ENCODE measurements at regions not wholly inside any gene's neighbourhood (a gene's known extent, or its start where the extent isn't known, plus 50 kb on each side); places are given as distances from the start of the nearest gene placed in this dataset.

- ATAC-seq (no peak), DNase-seq (no peak)
- intact Hi-C loops (cut with DNase I), result no loop called here
- no peak overlapping the region for H3K4me3 ChIP-seq
- TF ChIP-seq CTCF (IDR thresholded peaks at IDR 0.05), result no peak
- H3K9me3 ChIP-seq, result no peaks in the 10 kb centered on the region
- no peaks in the 10 kb centered on the region for H3K36me3 ChIP-seq
- H3K4me1 ChIP-seq, result no peaks in the 10 kb centered on the region
- H3K27me3 ChIP-seq, result no peaks in the 10 kb centered on the region
- H3K27ac ChIP-seq, result no peak overlapping the region
These were observed 316.1 kb downstream of the ADRA2A start for GRCh38 chr10:111392910-111393309.

GRCh38 chr10:111410740-111411139 is 333.9 kb downstream of the ADRA2A start:
- DNase-seq, result no peak
- ATAC-seq, result no peak
- H3K27ac ChIP-seq, result no peak overlapping the region
- no peak overlapping the region for H3K4me3 ChIP-seq
- no peaks in the 10 kb centered on the region for H3K36me3 ChIP-seq
- no peak for TF ChIP-seq CTCF (IDR thresholded peaks at IDR 0.05)
- H3K4me1 ChIP-seq, result no peaks in the 10 kb centered on the region
- no peaks in the 10 kb centered on the region for H3K27me3 ChIP-seq
- intact Hi-C loops (cut with DNase I), result no loop called here
- H3K9me3 ChIP-seq, result no peaks in the 10 kb centered on the region

GRCh38 chr10:111425459-111425858 is 348.6 kb downstream of the ADRA2A start:
- Histone ChIP-seq H3K4me3 (no peak overlapping the region), H3K36me3 (no peaks in the 10 kb centered on the region), H3K27ac (no peak overlapping the region), H3K9me3 (no peaks in the 10 kb centered on the region), H3K27me3 (no peaks in the 10 kb centered on the region), H3K4me1 (no peaks in the 10 kb centered on the region)
- DNase-seq (no peak), ATAC-seq (no peak)
- TF ChIP-seq CTCF (IDR thresholded peaks at IDR 0.05), result no peak
- intact Hi-C loops (cut with DNase I), result no loop called here

DNA sequence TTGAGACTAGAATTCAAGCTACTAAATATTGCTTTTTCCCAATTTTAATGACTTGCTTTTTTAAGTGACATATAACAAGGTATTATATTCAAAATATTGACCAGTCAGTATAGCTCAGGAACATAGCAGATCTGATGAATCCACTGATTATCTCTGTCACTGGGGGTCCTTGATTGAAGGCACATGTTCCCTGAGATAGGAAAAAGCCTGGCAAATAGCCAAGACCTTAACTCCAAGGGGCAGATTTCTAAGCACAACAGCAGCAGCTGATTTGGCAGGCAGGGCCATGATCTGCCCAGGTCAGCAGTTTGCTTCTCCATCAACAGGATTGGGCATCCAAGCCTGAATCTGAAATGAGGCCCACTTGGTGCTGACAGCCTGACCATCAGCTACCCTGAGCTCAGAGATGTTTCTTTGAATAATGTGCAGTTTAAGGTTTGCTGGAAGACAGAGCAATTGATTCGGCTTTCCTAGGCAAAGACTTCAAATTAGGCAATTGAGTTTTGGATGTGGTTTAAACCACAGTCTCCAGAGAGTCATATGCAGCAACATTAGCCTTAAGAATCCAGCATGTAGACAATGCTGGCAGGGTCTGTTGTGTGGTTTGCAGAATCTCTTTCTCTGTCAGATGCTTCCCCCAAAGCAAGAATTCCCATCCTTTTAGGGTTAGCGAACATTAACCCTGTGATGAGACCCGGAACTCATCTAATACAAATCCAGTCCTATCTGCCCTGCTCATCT is 352.6 kb downstream of the ADRA2A start:
- Histone ChIP-seq H3K4me3 (no peak overlapping the region), H3K36me3 (no peaks in the 10 kb centered on the region), H3K9me3 (no peaks in the 10 kb centered on the region), H3K27me3 (no peaks in the 10 kb centered on the region), H3K4me1 (no peaks in the 10 kb centered on the region), H3K27ac (no peak overlapping the region)
- ATAC-seq, result no peak
- intact Hi-C loops (cut with DNase I), result no loop called here
- DNase-seq, result no peak
- TF ChIP-seq CTCF (IDR thresholded peaks at IDR 0.05), result no peak

- no peak overlapping the region for H3K27ac ChIP-seq
- H3K4me3 ChIP-seq, result no peak overlapping the region
- DNase-seq, result no peak
- ATAC-seq, result no peak
- H3K4me1 ChIP-seq, result no peaks in the 10 kb centered on the region
- H3K27me3 ChIP-seq, result no peaks in the 10 kb centered on the region
- intact Hi-C loops (cut with DNase I), result no loop called here
- H3K9me3 ChIP-seq, result no peaks in the 10 kb centered on the region
- H3K36me3 ChIP-seq, result no peaks in the 10 kb centered on the region
- TF ChIP-seq CTCF (IDR thresholded peaks at IDR 0.05), result no peak
These were observed 353.2 kb downstream of the ADRA2A start for GRCh38 chr10:111430070-111430469.
